ENCODE measurements at regions not wholly inside any gene's neighbourhood (a gene's known extent, or its start where the extent isn't known, plus 50 kb on each side); places are given as distances from the start of the nearest gene placed in this dataset.

GRCh38 chr5:89371646-89372045 is 488.7 kb upstream of the MEF2C start:
- no peak overlapping the region for H4K8ac ChIP-seq (ENCODE audit: extremely low read depth, insufficient read depth, low read length)
- ChIA-PET CTCF (ENCODE audit: partially characterized antibody) (no interaction called here), POLR2A (ENCODE audit: partially characterized antibody) (no interaction called here)
- H2BK20ac ChIP-seq (ENCODE audit: low read length): no peak overlapping the region
- no peak overlapping the region for H2BK15ac ChIP-seq (ENCODE audit: low read length)
- H3K23ac ChIP-seq (ENCODE audit: insufficient read length): no peak overlapping the region
- no peak overlapping the region for H2AK5ac ChIP-seq (ENCODE audit: low read depth, low read length)
- H3K23me2 ChIP-seq (ENCODE audit: low read depth, low read length): no peaks in the 10 kb centered on the region
- no peak overlapping the region for H3K56ac ChIP-seq (replicated peaks; ENCODE audit: insufficient read length, low read depth, low read length)
- H2BK120ac ChIP-seq (replicated peaks; ENCODE audit: low read depth, low read length): no peak overlapping the region
- no peak overlapping the region for H3K14ac ChIP-seq (ENCODE audit: insufficient read length)
- H3K36me3 ChIP-seq (ENCODE audit: control insufficient read depth in 2 of 4, insufficient read depth in 4 of 4, low read length in 3 of 4): no peaks in the 10 kb centered on the region
- H3K4me3 ChIP-seq (ENCODE audit: extremely low read depth in 1 of 4, insufficient read depth in 2 of 4, low read depth in 3 of 4, low read length in 4 of 4): no peak overlapping the region
- H3K4ac ChIP-seq (replicated peaks; ENCODE audit: insufficient read length, low read depth, low read length): no peak overlapping the region
- H2BK12ac ChIP-seq (ENCODE audit: low read depth, low read length): no peak overlapping the region
- no peak overlapping the region for H4K91ac ChIP-seq (replicated peaks; ENCODE audit: insufficient read length, low read length)
- H3K9me3 ChIP-seq (ENCODE audit: insufficient read depth in 2 of 2, low read depth in 1 of 2, low read length in 1 of 2): no peaks in the 10 kb centered on the region
- TF ChIP-seq ATF3 (IDR thresholded peaks at IDR 0.05; ENCODE audit: insufficient read depth, low read depth, low read length): no peak
- no peak for TF ChIP-seq EP300 (IDR thresholded peaks at IDR 0.05; ENCODE audit: borderline replicate concordance in 1 of 2, low read depth in 2 of 2, low read length in 2 of 2)
- no peaks in the 10 kb centered on the region for H4K20me1 ChIP-seq (replicated peaks in 1 of 2; ENCODE audit: control insufficient read depth in 1 of 2, insufficient read depth in 2 of 2, low read length in 2 of 2)
- DNase-seq (ENCODE audit: low read depth in 1 of 2, low spot score in 2 of 2): no peak
- no peak overlapping the region for H2AFZ ChIP-seq (ENCODE audit: low read length)
- peaks cover 0 to 1% (median 0%) of the 10 kb centered on the region in 4 experiments; a peak in 1 of 7 replicates for H3K27me3 ChIP-seq (replicated peaks in 1 of 4; ENCODE audit: control insufficient read depth in 3 of 4, extremely low read depth in 1 of 4, insufficient read depth in 3 of 4, low read length in 3 of 4)
- no peaks in the 10 kb centered on the region for H3K79me1 ChIP-seq (ENCODE audit: low read depth, low read length)
- no peak overlapping the region for H3K18ac ChIP-seq (ENCODE audit: extremely low read depth, low read length)
- no peak overlapping the region for H3K9ac ChIP-seq (replicated peaks in 1 of 4; ENCODE audit: extremely low read depth in 1 of 4, low read depth in 3 of 4, low read length in 3 of 4)
- no peaks in the 10 kb centered on the region for H3K4me1 ChIP-seq (replicated peaks in 1 of 4; ENCODE audit: control insufficient read depth in 3 of 4, insufficient read depth in 4 of 4, low read length in 3 of 4)
- H2BK5ac ChIP-seq (ENCODE audit: low read depth, low read length): no peak overlapping the region
- 92% methylated on average over 1 of the region's 1 CpG; no CpG with 5 or more reads in 1 of the 2 experiments for WGBS, 2 experiments (ENCODE audit: extremely low coverage in 1 of 2, insufficient coverage in 1 of 2, insufficient read length in 1 of 2, insufficient replicate concordance in 2 of 2, low coverage in 1 of 2, low lambda C conversion rate in 2 of 2, missing lambda C conversion rate in 1 of 2)
- no peak overlapping the region for H3K27ac ChIP-seq (ENCODE audit: low read depth, low read length)
- no peaks in the 10 kb centered on the region for H3K79me2 ChIP-seq (ENCODE audit: control insufficient read depth in 1 of 2, insufficient read depth in 2 of 2, low read length in 2 of 2)
- no peak overlapping the region for H4K5ac ChIP-seq (ENCODE audit: insufficient read length, low read depth, low read length)
- FAIRE-seq: no peak
- no peak overlapping the region for H3K4me2 ChIP-seq (ENCODE audit: insufficient read depth in 1 of 2, low read depth in 2 of 2, low read length in 2 of 2)
